ENCODE measurements at regions not wholly inside any gene's neighbourhood (a gene's known extent, or its start where the extent isn't known, plus 50 kb on each side); places are given as distances from the start of the nearest gene placed in this dataset.

DNA sequence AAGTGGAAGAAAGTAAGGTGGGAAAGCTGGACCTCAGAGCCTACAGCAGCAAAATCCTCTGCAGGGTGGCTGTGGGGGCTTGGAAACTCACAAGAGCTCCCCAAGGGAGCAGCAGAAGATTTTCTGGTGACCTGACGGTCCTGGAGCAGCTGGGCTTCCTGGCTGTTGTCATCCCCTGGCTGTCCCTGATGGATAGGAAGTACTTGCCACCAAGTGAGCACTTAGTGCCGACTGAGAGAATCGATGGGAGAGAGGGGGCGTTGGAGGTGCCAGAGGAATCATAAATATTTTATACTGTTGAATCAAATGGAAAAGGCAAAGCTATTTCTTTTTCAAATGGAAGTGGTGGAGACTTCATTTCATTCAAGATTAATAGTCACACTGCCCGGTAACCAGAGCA lies 167.1 kb upstream of the ITGB1 start:
- Histone ChIP-seq H3K9ac (ENCODE audit: insufficient read depth, low read length, poor library complexity, severe bottlenecking) (no peak overlapping the region), H4K20me1 (ENCODE audit: insufficient read depth, low read length) (no peaks in the 10 kb centered on the region), H3K4me1 (ENCODE audit: control insufficient read depth in 1 of 2, insufficient read depth in 2 of 2, low read length in 2 of 2) (no peaks in the 10 kb centered on the region), H3K79me2 (ENCODE audit: insufficient read depth, low read length) (no peaks in the 10 kb centered on the region), H3K4me2 (replicated peaks; ENCODE audit: extremely low read depth, low read length, poor library complexity, severe bottlenecking) (no peak overlapping the region), H3K27ac (ENCODE audit: low read depth in 1 of 2, low read length in 2 of 2) (no peak overlapping the region), H2AFZ (ENCODE audit: insufficient read depth, low read depth, low read length, poor library complexity, severe bottlenecking) (no peak overlapping the region), H3K9me3 (replicated peaks in 1 of 2; ENCODE audit: control insufficient read depth in 1 of 2, insufficient read depth in 1 of 2, low read length in 2 of 2) (no peaks in the 10 kb centered on the region), H3K36me3 (replicated peaks in 1 of 2; ENCODE audit: control insufficient read depth in 1 of 2, insufficient read depth in 2 of 2, low read length in 2 of 2) (no peaks in the 10 kb centered on the region), H3K27me3 (ENCODE audit: control insufficient read depth in 2 of 2, insufficient read depth in 2 of 2, low read length in 2 of 2) (no peaks in the 10 kb centered on the region), H3K4me3 (replicated peaks in 1 of 3; ENCODE audit: low read depth in 2 of 3, low read length in 3 of 3) (no peak overlapping the region)
- H3K36me3 Mint-ChIP-seq = no peaks in the 10 kb centered on the region
- intact Hi-C loops (cut with micrococcal nuclease) = no loop called here
- WGBS (ENCODE audit: insufficient coverage) = 83% methylated on average over 2 of the region's 5 CpGs
- H3K4me3 Mint-ChIP-seq = no peak overlapping the region
- peaks cover 0 to 3% (median 2%) of the 10 kb centered on the region in 3 donors for H3K27me3 Mint-ChIP-seq (ENCODE audit: low read depth in 3 of 3)
- TF ChIP-seq, protein P1, sequence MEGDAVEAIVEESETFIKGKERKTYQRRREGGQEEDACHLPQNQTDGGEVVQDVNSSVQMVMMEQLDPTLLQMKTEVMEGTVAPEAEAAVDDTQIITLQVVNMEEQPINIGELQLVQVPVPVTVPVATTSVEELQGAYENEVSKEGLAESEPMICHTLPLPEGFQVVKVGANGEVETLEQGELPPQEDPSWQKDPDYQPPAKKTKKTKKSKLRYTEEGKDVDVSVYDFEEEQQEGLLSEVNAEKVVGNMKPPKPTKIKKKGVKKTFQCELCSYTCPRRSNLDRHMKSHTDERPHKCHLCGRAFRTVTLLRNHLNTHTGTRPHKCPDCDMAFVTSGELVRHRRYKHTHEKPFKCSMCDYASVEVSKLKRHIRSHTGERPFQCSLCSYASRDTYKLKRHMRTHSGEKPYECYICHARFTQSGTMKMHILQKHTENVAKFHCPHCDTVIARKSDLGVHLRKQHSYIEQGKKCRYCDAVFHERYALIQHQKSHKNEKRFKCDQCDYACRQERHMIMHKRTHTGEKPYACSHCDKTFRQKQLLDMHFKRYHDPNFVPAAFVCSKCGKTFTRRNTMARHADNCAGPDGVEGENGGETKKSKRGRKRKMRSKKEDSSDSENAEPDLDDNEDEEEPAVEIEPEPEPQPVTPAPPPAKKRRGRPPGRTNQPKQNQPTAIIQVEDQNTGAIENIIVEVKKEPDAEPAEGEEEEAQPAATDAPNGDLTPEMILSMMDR (IDR thresholded peaks at IDR 0.05) = no peak
- H3K27ac Mint-ChIP-seq = no peak overlapping the region
- no peaks in the 10 kb centered on the region for H3K4me1 Mint-ChIP-seq
- DNase-seq = no peak
- peaks cover 0 to 3% (median 0%) of the 10 kb centered on the region in 7 donors for H3K9me3 Mint-ChIP-seq

DNA sequence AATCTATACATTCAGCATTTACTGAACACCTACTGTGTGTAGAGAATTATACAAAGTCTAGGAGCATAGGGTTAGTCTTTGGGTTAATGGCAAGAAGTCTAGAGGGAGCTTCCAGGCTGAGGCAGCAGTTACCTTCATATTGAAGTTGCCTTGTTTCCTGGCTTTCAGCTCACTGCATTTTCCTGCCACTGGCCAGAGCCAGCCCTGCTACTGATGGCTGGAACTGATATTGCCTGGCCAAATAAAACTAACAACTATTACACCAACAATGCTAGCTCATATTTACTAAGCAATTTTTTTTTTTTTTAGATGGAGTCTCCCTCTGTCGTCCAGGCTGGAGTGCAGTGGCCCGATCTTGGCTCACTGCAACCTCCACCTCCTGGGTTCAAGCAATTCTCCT lies 165.7 kb upstream of the ITGB1 start:
- WGBS (ENCODE audit: insufficient coverage) = no CpG with 5 or more reads among the region's 2 CpGs
- Mint-ChIP-seq H3K36me3 (no peaks in the 10 kb centered on the region), H3K27me3 (ENCODE audit: low read depth in 3 of 3) (peaks cover 0 to 3% (median 2%) of the 10 kb centered on the region in 3 donors), H3K27ac (no peak overlapping the region), H3K4me1 (no peaks in the 10 kb centered on the region), H3K4me3 (no peak overlapping the region), H3K9me3 (peaks cover 0 to 3% (median 0%) of the 10 kb centered on the region in 7 donors)
- Histone ChIP-seq H3K9me3 (replicated peaks in 1 of 2; ENCODE audit: control insufficient read depth in 1 of 2, insufficient read depth in 1 of 2, low read length in 2 of 2) (no peaks in the 10 kb centered on the region), H3K4me2 (replicated peaks; ENCODE audit: extremely low read depth, low read length, poor library complexity, severe bottlenecking) (no peak overlapping the region), H2AFZ (ENCODE audit: insufficient read depth, low read depth, low read length, poor library complexity, severe bottlenecking) (no peak overlapping the region), H3K27ac (ENCODE audit: low read depth in 1 of 2, low read length in 2 of 2) (no peak overlapping the region), H3K36me3 (replicated peaks in 1 of 2; ENCODE audit: control insufficient read depth in 1 of 2, insufficient read depth in 2 of 2, low read length in 2 of 2) (no peaks in the 10 kb centered on the region), H3K79me2 (ENCODE audit: insufficient read depth, low read length) (no peaks in the 10 kb centered on the region), H3K9ac (ENCODE audit: insufficient read depth, low read length, poor library complexity, severe bottlenecking) (no peak overlapping the region), H3K4me1 (ENCODE audit: control insufficient read depth in 1 of 2, insufficient read depth in 2 of 2, low read length in 2 of 2) (no peaks in the 10 kb centered on the region), H4K20me1 (ENCODE audit: insufficient read depth, low read length) (no peaks in the 10 kb centered on the region), H3K27me3 (ENCODE audit: control insufficient read depth in 2 of 2, insufficient read depth in 2 of 2, low read length in 2 of 2) (no peaks in the 10 kb centered on the region), H3K4me3 (replicated peaks in 1 of 3; ENCODE audit: low read depth in 2 of 3, low read length in 3 of 3) (no peak overlapping the region)
- TF ChIP-seq, protein P1 (IDR thresholded peaks at IDR 0.05) = no peak
- intact Hi-C loops (cut with micrococcal nuclease) = no loop called here
- no peak for DNase-seq

Measured in CD14-positive monocyte (primary cell).